GM23338 (cell line): ENCODE measurements at regions not wholly inside any gene's neighbourhood (a gene's known extent, or its start where the extent isn't known, plus 50 kb on each side); places are given as distances from the start of the nearest gene placed in this dataset.

Experiments
- ATAC-seq: fragments of 200-7000 bp; cut with Tn5 transposase; 3 replicates; pipeline ENCODE4 v1.9.1; 2020
- DNase-seq: peaks from one replicate; pipeline ENCODE4 v3.0.0-alpha.2; 2015; ENCODE audit warnings: low spot score
- H2AFZ ChIP-seq: fragments of 200-600 bp; sonication (generic); 2 replicates; pipeline ENCODE4 v1.8.0; 2016; ENCODE audit warnings: antibody characterized with exemption, mild to moderate bottlenecking, moderate library complexity
- H3F3A ChIP-seq: fragments of 200-600 bp; sonication (generic); replicated peaks from 2 replicates; pipeline ENCODE4 v1.8.0; 2017; ENCODE audit warnings: antibody characterized with exemption, mixed run types, low read depth
- H3K27ac ChIP-seq: fragments of 200-600 bp; sonication (generic); 2 replicates; pipeline ENCODE4 v1.6.1; 2016; ENCODE audit warnings: low read depth
- H3K27me3 ChIP-seq: fragments of 200-600 bp; sonication (generic); 2 replicates; pipeline ENCODE4 v1.8.0; 2016; ENCODE audit warnings: mild to moderate bottlenecking, mixed run types, moderate library complexity; ENCODE audit not compliant: insufficient read depth
- H3K36me3 ChIP-seq: fragments of 200-600 bp; sonication (generic); 2 replicates; pipeline ENCODE4 v1.8.0; 2016; ENCODE audit warnings: mild to moderate bottlenecking; ENCODE audit not compliant: insufficient read depth
- H3K4me1 ChIP-seq: fragments of 200-600 bp; sonication (generic); 2 replicates; pipeline ENCODE4 v1.8.0; 2016; ENCODE audit warnings: mild to moderate bottlenecking, moderate library complexity; ENCODE audit not compliant: insufficient read depth
- H3K4me2 ChIP-seq: fragments of 200-600 bp; sonication (generic); 2 replicates; pipeline ENCODE4 v1.7.1; 2017; ENCODE audit warnings: mixed run types
- H3K4me3 ChIP-seq: fragments of 200-600 bp; sonication (generic); 2 replicates; pipeline ENCODE4 v1.6.1; 2016; ENCODE audit warnings: mixed run types
- H3K79me2 ChIP-seq: fragments of 200-600 bp; sonication (generic); replicated peaks from 2 replicates; pipeline ENCODE4 v1.8.0; 2017; ENCODE audit warnings: mild to moderate bottlenecking; ENCODE audit not compliant: insufficient read depth
- H3K9me2 ChIP-seq: fragments of 200-600 bp; sonication (generic); 2 replicates; pipeline ENCODE4 v1.8.0; 2017; ENCODE audit not compliant: insufficient read depth
- H4K20me1 ChIP-seq: fragments of 200-600 bp; sonication (generic); replicated peaks from 2 replicates; pipeline ENCODE4 v1.8.0; 2017; ENCODE audit warnings: mild to moderate bottlenecking; ENCODE audit not compliant: insufficient read depth
- H3K27ac Mint-ChIP-seq: 2 replicates; pipeline ENCODE4 v1.8.0; 2020; ENCODE audit warnings: inconsistent platforms, mild to moderate bottlenecking, moderate library complexity, mixed read lengths
- H3K27me3 Mint-ChIP-seq: 3 replicates; pipeline ENCODE4 v1.8.0; 2022; ENCODE audit warnings: low read depth, mild to moderate bottlenecking, moderate library complexity, mixed read lengths, inconsistent platforms; ENCODE audit not compliant: insufficient read depth, poor library complexity
- H3K36me3 Mint-ChIP-seq: 3 replicates; pipeline ENCODE4 v1.8.0; 2021; ENCODE audit warnings: low read depth, mild to moderate bottlenecking, inconsistent platforms, moderate library complexity, mixed read lengths
- H3K4me1 Mint-ChIP-seq: 3 replicates; pipeline ENCODE4 v1.8.0; 2020; ENCODE audit warnings: mild to moderate bottlenecking, inconsistent platforms, mixed read lengths
- H3K4me3 Mint-ChIP-seq: 3 replicates; pipeline ENCODE4 v1.8.0; 2021; ENCODE audit warnings: moderate library complexity, mild to moderate bottlenecking, inconsistent platforms, mixed read lengths
- H3K9me3 Mint-ChIP-seq: 3 replicates; pipeline ENCODE4 v1.8.0; 2020; ENCODE audit warnings: moderate library complexity, mild to moderate bottlenecking, inconsistent platforms, mixed read lengths
- CREB1 ChIP-seq: fragments of 250-450 bp; sonication (Bioruptor Pico); IDR thresholded peaks from 2 replicates; pipeline ENCODE4 v1.5.0; 2020; ENCODE audit warnings: low read depth, mild to moderate bottlenecking, moderate library complexity
- EZH2 ChIP-seq: fragments of 200-600 bp; sonication (generic); IDR thresholded peaks from one replicate; pipeline ENCODE4 v1.8.0; 2017; ENCODE audit warnings: antibody characterized with exemption, mild to moderate bottlenecking, low read depth; ENCODE audit not compliant: unreplicated experiment
- JUNB ChIP-seq: IDR thresholded peaks from one replicate; pipeline ENCODE4 v1.6.1; 2016; ENCODE audit warnings: antibody characterized with exemption; ENCODE audit not compliant: unreplicated experiment
- NANOG ChIP-seq: IDR thresholded peaks from 2 replicates; pipeline ENCODE4 v1.6.1; 2016; ENCODE audit warnings: antibody characterized with exemption, borderline replicate concordance
- POLR2AphosphoS5 ChIP-seq: IDR thresholded peaks from 2 replicates; pipeline ENCODE4 v1.6.1; 2016; ENCODE audit warnings: antibody characterized with exemption, low read depth
- REST ChIP-seq: IDR thresholded peaks from one replicate; pipeline ENCODE4 v1.6.1; 2018; ENCODE audit warnings: antibody characterized with exemption; ENCODE audit not compliant: unreplicated experiment
- ZNF331 ChIP-seq: fragments of 250-450 bp; sonication (Bioruptor Pico); IDR thresholded peaks from 2 replicates; pipeline ENCODE4 v1.5.0; 2020; ENCODE audit warnings: low read depth, mild to moderate bottlenecking, moderate library complexity
- ZNF462 ChIP-seq: fragments of 250-450 bp; sonication (Bioruptor Pico); IDR thresholded peaks from 2 replicates; pipeline ENCODE4 v1.5.0; 2020; ENCODE audit warnings: mild to moderate bottlenecking, moderate library complexity
- TF ChIP-seq, protein P1 (sequence below), 2 experiments: fragments of 200-600 bp in 1 of 2; sonication (generic) in 1 of 2; conservative IDR thresholded peaks; 2 replicates each; pipeline versions ENCODE4 v1.5.1 to v1.6.1; 2016 to 2017; ENCODE audit warnings: antibody characterized with exemption in 2 of 2, low read depth in 2 of 2, mild to moderate bottlenecking in 2 of 2, moderate library complexity in 1 of 2
- TF ChIP-seq, protein P2 (sequence below): IDR thresholded peaks from 2 replicates; pipeline ENCODE4 v1.6.1; 2016; ENCODE audit warnings: antibody characterized with exemption

DNA sequence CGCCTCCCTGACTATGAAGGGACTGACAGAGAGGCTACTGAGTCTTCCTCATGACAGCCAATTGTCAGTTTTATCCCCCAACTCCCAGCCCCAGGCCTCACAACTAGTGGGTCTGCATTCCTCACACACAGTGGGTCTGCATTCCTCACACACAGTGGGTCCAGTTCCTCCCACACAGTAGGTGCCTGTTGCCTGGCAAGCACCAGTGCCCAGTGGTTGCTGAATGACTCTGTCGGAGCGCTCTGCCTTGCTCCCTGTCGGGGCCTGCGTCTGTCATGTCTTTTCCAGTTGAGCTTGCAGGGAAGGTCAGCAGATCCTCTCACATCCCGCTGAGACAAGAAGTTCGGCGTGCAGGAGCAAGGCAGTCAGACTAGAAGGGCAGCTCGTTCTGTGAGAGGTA, 590.0 kb upstream of the MKI67 start (continued):
- TF ChIP-seq, protein P1, sequence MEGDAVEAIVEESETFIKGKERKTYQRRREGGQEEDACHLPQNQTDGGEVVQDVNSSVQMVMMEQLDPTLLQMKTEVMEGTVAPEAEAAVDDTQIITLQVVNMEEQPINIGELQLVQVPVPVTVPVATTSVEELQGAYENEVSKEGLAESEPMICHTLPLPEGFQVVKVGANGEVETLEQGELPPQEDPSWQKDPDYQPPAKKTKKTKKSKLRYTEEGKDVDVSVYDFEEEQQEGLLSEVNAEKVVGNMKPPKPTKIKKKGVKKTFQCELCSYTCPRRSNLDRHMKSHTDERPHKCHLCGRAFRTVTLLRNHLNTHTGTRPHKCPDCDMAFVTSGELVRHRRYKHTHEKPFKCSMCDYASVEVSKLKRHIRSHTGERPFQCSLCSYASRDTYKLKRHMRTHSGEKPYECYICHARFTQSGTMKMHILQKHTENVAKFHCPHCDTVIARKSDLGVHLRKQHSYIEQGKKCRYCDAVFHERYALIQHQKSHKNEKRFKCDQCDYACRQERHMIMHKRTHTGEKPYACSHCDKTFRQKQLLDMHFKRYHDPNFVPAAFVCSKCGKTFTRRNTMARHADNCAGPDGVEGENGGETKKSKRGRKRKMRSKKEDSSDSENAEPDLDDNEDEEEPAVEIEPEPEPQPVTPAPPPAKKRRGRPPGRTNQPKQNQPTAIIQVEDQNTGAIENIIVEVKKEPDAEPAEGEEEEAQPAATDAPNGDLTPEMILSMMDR (conservative IDR thresholded peaks at IDR 0.05; ENCODE audit: low read depth in 2 of 2) = no peak
- no peak for TF ChIP-seq JUNB
- TF ChIP-seq ZNF331 (CRISPR knock-in tag) = no peak
- TF ChIP-seq CREB1 (CRISPR knock-in tag) = no peak
- no peak for TF ChIP-seq EZH2
- no peak for TF ChIP-seq REST
- TF ChIP-seq NANOG = no peak
- TF ChIP-seq, protein P2, sequence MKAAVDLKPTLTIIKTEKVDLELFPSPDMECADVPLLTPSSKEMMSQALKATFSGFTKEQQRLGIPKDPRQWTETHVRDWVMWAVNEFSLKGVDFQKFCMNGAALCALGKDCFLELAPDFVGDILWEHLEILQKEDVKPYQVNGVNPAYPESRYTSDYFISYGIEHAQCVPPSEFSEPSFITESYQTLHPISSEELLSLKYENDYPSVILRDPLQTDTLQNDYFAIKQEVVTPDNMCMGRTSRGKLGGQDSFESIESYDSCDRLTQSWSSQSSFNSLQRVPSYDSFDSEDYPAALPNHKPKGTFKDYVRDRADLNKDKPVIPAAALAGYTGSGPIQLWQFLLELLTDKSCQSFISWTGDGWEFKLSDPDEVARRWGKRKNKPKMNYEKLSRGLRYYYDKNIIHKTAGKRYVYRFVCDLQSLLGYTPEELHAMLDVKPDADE = no peak
- TF ChIP-seq POLR2AphosphoS5 = no peak

GRCh38 chr10:128721963-128722445, 595.8 kb upstream of the MKI67 start:
- no peaks in the 10 kb centered on the region for H4K20me1 ChIP-seq
- no peak overlapping the region for H3K4me3 ChIP-seq
- 0 out of 2 replicates have a peak, but pooled peaks cover 6% of the 10 kb centered on the region for H3K9me2 ChIP-seq
- H3K4me3 Mint-ChIP-seq = no peak overlapping the region
- H3K9me3 Mint-ChIP-seq = no peaks in the 10 kb centered on the region
- no peak overlapping the region for H3K27ac ChIP-seq
- H3K79me2 ChIP-seq = no peaks in the 10 kb centered on the region
- DNase-seq = no peak
- H3K4me1 Mint-ChIP-seq = peaks cover 5% of the 10 kb centered on the region
- H3K36me3 Mint-ChIP-seq = no peaks in the 10 kb centered on the region
- H3K4me1 ChIP-seq = no peaks in the 10 kb centered on the region; the same call in 1 of the 2 replicates
- no peak for ATAC-seq
- H3K36me3 ChIP-seq = no peaks in the 10 kb centered on the region
- no peaks in the 10 kb centered on the region for H3K27me3 ChIP-seq
- H3K27ac Mint-ChIP-seq = no peak overlapping the region
- no peak overlapping the region for H3K4me2 ChIP-seq
- H3K27me3 Mint-ChIP-seq = no peaks in the 10 kb centered on the region
- no peak overlapping the region for H2AFZ ChIP-seq
- H3F3A ChIP-seq = no peaks in the 10 kb centered on the region
- no peak for TF ChIP-seq ZNF462
